T-helper 2 cell treated with Interferon-gamma antibody and Interleukin-4, amounts not matched to agents 5 μg/mL and 100 μg/mL, for 36 hours (primary cell): ENCODE measurements at regions not wholly inside any gene's neighbourhood (a gene's known extent, or its start where the extent isn't known, plus 50 kb on each side); places are given as distances from the start of the nearest gene placed in this dataset.

ENCODE experiments used
- DNase-seq: peaks from one replicate; pipeline ENCODE4 v3.0.0; 2021; ENCODE audit warnings: low spot score
- H3K27ac Mint-ChIP-seq: one replicate; pipeline ENCODE4 v1.8.0; 2021; ENCODE audit warnings: mild to moderate bottlenecking, mixed read lengths
- H3K27me3 Mint-ChIP-seq: one replicate; pipeline ENCODE4 v1.8.0; 2021; ENCODE audit warnings: low read depth, mixed read lengths
- H3K36me3 Mint-ChIP-seq: one replicate; pipeline ENCODE4 v1.8.0; 2021; ENCODE audit warnings: low read depth, mixed read lengths
- H3K4me1 Mint-ChIP-seq: one replicate; pipeline ENCODE4 v1.8.0; 2021; ENCODE audit warnings: low read depth, mixed read lengths
- H3K4me3 Mint-ChIP-seq: one replicate; pipeline ENCODE4 v1.8.0; 2022; ENCODE audit warnings: mild to moderate bottlenecking, moderate library complexity, mixed read lengths
- H3K9me3 Mint-ChIP-seq: one replicate; pipeline ENCODE4 v1.8.0; 2021; ENCODE audit warnings: mixed read lengths

DNA sequence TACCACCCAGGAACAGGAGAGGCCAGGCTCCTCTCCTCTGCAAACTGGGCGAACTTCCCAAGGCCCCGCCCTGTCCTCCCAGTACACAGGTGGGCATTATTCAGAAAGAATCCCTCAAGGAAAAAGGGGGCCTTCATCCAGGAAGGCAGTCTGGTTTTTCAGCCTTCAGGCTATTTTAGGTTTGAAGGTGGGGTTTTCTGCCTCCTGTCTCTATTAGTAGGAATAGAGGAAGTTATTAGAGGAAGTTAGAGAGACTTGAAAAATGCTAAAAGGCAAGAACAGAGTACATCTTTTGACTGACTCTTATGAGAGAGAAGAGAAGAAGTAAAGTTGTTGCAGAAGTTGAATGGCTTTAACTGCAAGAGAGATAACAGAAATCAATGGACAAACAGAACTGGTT, 250.9 kb upstream of the SORCS1 start:
- peaks cover under 1% of the 10 kb centered on the region for H3K9me3 Mint-ChIP-seq
- H3K4me1 Mint-ChIP-seq = no peaks in the 10 kb centered on the region

GRCh38 chr10:107413971-107414370, 249.5 kb upstream of the SORCS1 start:
- H3K27me3 Mint-ChIP-seq = no peaks in the 10 kb centered on the region
- no peak overlapping the region for H3K4me3 Mint-ChIP-seq
- H3K27ac Mint-ChIP-seq = no peak overlapping the region
- H3K4me1 Mint-ChIP-seq = no peaks in the 10 kb centered on the region
- DNase-seq = no peak
- peaks cover 6% of the 10 kb centered on the region for H3K9me3 Mint-ChIP-seq
- no peaks in the 10 kb centered on the region for H3K36me3 Mint-ChIP-seq

More for the DNA sequence above, 250.9 kb upstream of the SORCS1 start:
- no peaks in the 10 kb centered on the region for H3K27me3 Mint-ChIP-seq
- no peak overlapping the region for H3K4me3 Mint-ChIP-seq
- H3K36me3 Mint-ChIP-seq = no peaks in the 10 kb centered on the region
- no peak overlapping the region for H3K27ac Mint-ChIP-seq
- no peak for DNase-seq

GRCh38 chr10:107409522-107409921, 245.0 kb upstream of the SORCS1 start:
- no peak for DNase-seq
- Mint-ChIP-seq H3K27me3 (no peaks in the 10 kb centered on the region), H3K36me3 (no peaks in the 10 kb centered on the region), H3K4me1 (no peaks in the 10 kb centered on the region), H3K4me3 (no peak overlapping the region), H3K9me3 (peaks cover 6% of the 10 kb centered on the region), H3K27ac (no peak overlapping the region)

- no peaks in the 10 kb centered on the region for H3K4me1 Mint-ChIP-seq
- H3K4me3 Mint-ChIP-seq = no peak overlapping the region
Measured at GRCh38 chr10:107398115-107398514, 233.6 kb upstream of the SORCS1 start.

DNA sequence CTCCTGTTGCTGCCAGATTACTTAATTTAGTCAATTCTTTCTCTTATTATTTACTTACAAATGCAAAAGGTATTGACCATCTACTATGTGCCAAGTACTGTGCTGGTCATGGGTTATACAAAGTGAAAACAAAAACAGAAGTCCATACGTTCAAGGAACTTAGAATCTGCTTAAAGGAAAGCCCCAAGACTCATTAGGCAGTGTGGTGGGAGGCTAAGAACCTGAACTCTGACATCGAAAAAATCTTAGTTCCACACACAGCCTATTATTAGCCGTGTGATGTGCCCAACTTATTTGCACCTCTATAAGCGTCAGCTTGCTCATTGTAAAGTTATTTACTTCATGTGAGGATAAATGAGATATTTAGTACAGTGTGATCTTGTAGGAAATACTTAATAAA, 227.4 kb upstream of the SORCS1 start:
- Mint-ChIP-seq H3K36me3 (no peaks in the 10 kb centered on the region), H3K27me3 (no peaks in the 10 kb centered on the region), H3K9me3 (peaks cover 39% of the 10 kb centered on the region), H3K27ac (no peak overlapping the region), H3K4me1 (no peaks in the 10 kb centered on the region), H3K4me3 (no peak overlapping the region)
- no peak for DNase-seq

More at GRCh38 chr10:107398115-107398514, 233.6 kb upstream of the SORCS1 start:
- H3K27me3 Mint-ChIP-seq = no peaks in the 10 kb centered on the region
- H3K36me3 Mint-ChIP-seq = no peaks in the 10 kb centered on the region
- peaks cover 27% of the 10 kb centered on the region for H3K9me3 Mint-ChIP-seq
- H3K27ac Mint-ChIP-seq = no peak overlapping the region
- no peak for DNase-seq

GRCh38 chr10:107390563-107390962, 226.1 kb upstream of the SORCS1 start:
- no peaks in the 10 kb centered on the region for H3K27me3 Mint-ChIP-seq
- no peak overlapping the region for H3K4me3 Mint-ChIP-seq
- peaks cover 35% of the 10 kb centered on the region for H3K9me3 Mint-ChIP-seq
- H3K36me3 Mint-ChIP-seq = no peaks in the 10 kb centered on the region
- no peak for DNase-seq
- H3K4me1 Mint-ChIP-seq = no peaks in the 10 kb centered on the region
- H3K27ac Mint-ChIP-seq = no peak overlapping the region

DNA sequence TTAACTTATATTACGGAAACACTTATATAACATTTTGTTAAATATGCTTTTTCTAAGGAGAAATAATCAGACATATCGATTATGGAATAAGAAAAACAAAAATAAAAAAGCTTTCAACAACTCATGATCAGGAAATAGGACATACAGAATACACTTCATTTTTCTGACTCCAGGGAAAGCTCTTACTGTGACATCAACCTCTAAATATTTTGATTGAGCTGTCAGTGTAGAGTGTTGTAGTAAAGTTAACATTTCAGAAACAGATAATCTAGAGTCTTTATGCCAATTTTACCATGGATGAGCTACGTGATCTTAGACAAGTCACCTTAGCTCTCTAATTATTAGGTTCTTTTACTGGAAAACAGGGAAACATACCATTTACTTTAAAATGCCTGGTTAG, 218.9 kb upstream of the SORCS1 start:
- Mint-ChIP-seq H3K36me3 (no peaks in the 10 kb centered on the region), H3K27ac (no peak overlapping the region), H3K4me3 (no peak overlapping the region), H3K27me3 (no peaks in the 10 kb centered on the region), H3K4me1 (no peaks in the 10 kb centered on the region), H3K9me3 (peaks cover 30% of the 10 kb centered on the region)
- no peak for DNase-seq

GRCh38 chr10:107379601-107380000, 215.1 kb upstream of the SORCS1 start:
- no peak overlapping the region for H3K27ac Mint-ChIP-seq
- H3K4me3 Mint-ChIP-seq = no peak overlapping the region
- peaks cover 21% of the 10 kb centered on the region for H3K9me3 Mint-ChIP-seq
- no peaks in the 10 kb centered on the region for H3K27me3 Mint-ChIP-seq
- no peaks in the 10 kb centered on the region for H3K4me1 Mint-ChIP-seq
- DNase-seq = no peak
- H3K36me3 Mint-ChIP-seq = no peaks in the 10 kb centered on the region

DNA sequence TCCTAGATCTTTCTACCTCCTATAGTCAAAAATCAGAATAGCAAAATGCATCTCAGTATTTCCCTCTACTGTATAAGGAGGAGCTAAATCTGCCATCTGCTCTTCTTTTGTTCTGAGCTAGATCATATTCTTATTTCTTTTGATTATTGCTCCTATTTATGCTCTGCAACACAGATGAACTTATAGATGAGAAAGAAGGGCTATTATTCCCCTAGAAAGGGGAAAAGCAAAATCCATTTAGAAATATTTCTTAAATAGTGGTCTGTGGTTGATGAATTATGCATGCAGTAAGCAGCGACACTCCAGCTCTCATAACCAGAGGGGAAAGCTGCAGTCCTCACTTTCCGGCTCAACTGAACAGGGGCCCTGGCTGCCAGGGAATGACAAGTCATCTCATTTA, 207.3 kb upstream of the SORCS1 start:
- H3K27me3 Mint-ChIP-seq = no peaks in the 10 kb centered on the region
- H3K36me3 Mint-ChIP-seq = no peaks in the 10 kb centered on the region
- H3K4me3 Mint-ChIP-seq = no peak overlapping the region
- H3K9me3 Mint-ChIP-seq = peaks cover 15% of the 10 kb centered on the region
- no peak for DNase-seq
- H3K27ac Mint-ChIP-seq = no peak overlapping the region
- no peaks in the 10 kb centered on the region for H3K4me1 Mint-ChIP-seq

DNA sequence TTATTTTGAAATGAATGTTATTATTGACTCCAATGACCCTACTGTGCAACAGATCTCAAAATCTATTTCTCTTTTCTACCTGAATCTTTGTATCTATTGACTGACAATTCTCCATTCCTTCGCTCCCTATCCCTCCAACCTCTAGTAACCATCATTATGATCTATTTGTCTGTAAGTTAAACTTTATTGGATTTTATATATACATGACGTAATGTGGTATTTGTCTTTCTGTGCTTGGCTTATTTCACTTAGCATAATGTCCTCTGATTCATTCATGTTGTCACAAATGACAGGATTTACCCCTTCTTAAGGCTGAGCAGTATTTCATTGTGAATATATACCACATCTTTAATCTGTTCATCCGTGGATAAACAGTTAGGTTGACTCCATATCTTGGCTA, 200.4 kb upstream of the SORCS1 start:
- H3K36me3 Mint-ChIP-seq = no peaks in the 10 kb centered on the region

DNA sequence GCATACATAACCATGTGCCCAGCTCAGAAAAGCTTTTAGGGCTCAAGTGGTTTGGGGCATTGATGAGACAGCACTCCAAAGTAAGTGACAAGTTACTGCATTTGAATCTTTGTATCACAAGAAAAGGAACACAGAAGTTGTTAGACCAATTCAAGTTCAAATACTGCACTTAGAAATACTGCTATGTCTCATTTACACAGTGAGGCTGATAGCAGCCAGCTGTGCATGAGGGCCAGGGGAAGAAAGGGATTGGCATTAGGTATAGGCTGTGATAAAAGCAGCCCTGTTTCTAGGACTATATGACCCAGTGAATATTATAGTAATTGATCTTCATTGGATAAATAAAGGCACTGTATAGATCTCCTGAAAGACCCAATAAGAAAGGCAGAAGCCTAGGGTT, 197.8 kb upstream of the SORCS1 start:
- DNase-seq = no peak
- no peaks in the 10 kb centered on the region for H3K4me1 Mint-ChIP-seq
- H3K27ac Mint-ChIP-seq = no peak overlapping the region

More for the DNA sequence above, 200.4 kb upstream of the SORCS1 start:
- no peak for DNase-seq
- Mint-ChIP-seq H3K27me3 (no peaks in the 10 kb centered on the region), H3K4me1 (no peaks in the 10 kb centered on the region), H3K9me3 (peaks cover 22% of the 10 kb centered on the region), H3K4me3 (no peak overlapping the region), H3K27ac (no peak overlapping the region)

GRCh38 chr10:107357033-107357432, 192.5 kb upstream of the SORCS1 start:
- no peaks in the 10 kb centered on the region for H3K27me3 Mint-ChIP-seq
- no peaks in the 10 kb centered on the region for H3K4me1 Mint-ChIP-seq
- no peak for DNase-seq
- H3K9me3 Mint-ChIP-seq = peaks cover 32% of the 10 kb centered on the region
- no peak overlapping the region for H3K4me3 Mint-ChIP-seq
- H3K36me3 Mint-ChIP-seq = no peaks in the 10 kb centered on the region
- no peak overlapping the region for H3K27ac Mint-ChIP-seq

More for the DNA sequence above, 197.8 kb upstream of the SORCS1 start:
- Mint-ChIP-seq H3K9me3 (peaks cover 23% of the 10 kb centered on the region), H3K27me3 (no peaks in the 10 kb centered on the region), H3K4me3 (no peak overlapping the region), H3K36me3 (no peaks in the 10 kb centered on the region)

GRCh38 chr10:107356396-107356795, 191.9 kb upstream of the SORCS1 start:
- Mint-ChIP-seq H3K4me3 (no peak overlapping the region), H3K4me1 (no peaks in the 10 kb centered on the region), H3K27me3 (no peaks in the 10 kb centered on the region), H3K36me3 (no peaks in the 10 kb centered on the region), H3K9me3 (peaks cover 32% of the 10 kb centered on the region), H3K27ac (no peak overlapping the region)
- no peak for DNase-seq

DNA sequence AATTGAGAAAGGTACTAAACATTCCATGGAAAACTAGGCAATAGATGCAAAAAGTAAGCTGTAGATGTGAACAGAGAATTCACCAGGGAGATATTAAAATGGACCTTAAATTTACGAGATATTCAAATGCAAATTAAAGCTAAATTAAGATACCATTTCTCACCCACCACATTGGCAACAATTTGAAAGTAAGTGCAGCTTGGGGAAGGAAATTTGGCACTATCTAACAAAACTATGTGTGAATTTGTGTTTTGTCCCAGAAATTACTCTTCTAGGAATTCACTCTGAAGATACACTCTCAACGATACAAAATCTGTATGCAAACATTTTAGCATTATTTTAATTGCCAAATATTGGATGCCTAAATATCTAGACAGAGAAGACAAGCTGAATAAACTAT, 178.2 kb upstream of the SORCS1 start:
- no peak overlapping the region for H3K27ac Mint-ChIP-seq
- H3K27me3 Mint-ChIP-seq = no peaks in the 10 kb centered on the region
- no peaks in the 10 kb centered on the region for H3K36me3 Mint-ChIP-seq
- DNase-seq = no peak
- H3K4me1 Mint-ChIP-seq = no peaks in the 10 kb centered on the region
- H3K9me3 Mint-ChIP-seq = peaks cover 38% of the 10 kb centered on the region
- H3K4me3 Mint-ChIP-seq = no peak overlapping the region

DNA sequence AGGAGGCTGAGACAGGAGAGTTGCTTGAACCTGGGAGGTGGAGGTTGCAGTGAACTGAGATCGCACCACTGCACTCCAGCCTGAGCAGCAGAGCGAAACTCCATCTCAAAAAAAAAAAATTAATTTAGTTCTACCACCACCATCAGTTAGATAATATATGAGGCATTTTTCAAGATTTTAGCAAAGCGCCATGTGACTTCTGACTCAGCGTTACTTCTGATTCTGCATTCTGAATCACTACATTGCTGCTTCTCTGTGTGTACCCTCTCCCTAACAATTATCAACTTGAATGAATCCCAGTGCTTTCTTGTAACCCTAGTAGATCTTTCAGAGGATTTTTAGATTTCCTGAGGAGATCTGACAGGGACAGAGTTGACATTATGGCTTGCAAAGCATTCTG, 176.8 kb upstream of the SORCS1 start:
- no peak for DNase-seq
- no peak overlapping the region for H3K4me3 Mint-ChIP-seq
- no peaks in the 10 kb centered on the region for H3K4me1 Mint-ChIP-seq
- peaks cover 33% of the 10 kb centered on the region for H3K9me3 Mint-ChIP-seq
- no peaks in the 10 kb centered on the region for H3K27me3 Mint-ChIP-seq
- no peaks in the 10 kb centered on the region for H3K36me3 Mint-ChIP-seq
- H3K27ac Mint-ChIP-seq = no peak overlapping the region
